Endothelial cell of umbilical vein (primary cell): ENCODE measurements at regions not wholly inside any gene's neighbourhood (a gene's known extent, or its start where the extent isn't known, plus 50 kb on each side); places are given as distances from the start of the nearest gene placed in this dataset.

Experiments used
- BruUV-seq: library from RNA; stranded (reverse); fragments of 400-500 nt; replicated peaks from 2 replicates; lab custom pipeline; 2021; lab: Mats Ljungman, UMichigan
- CTCF ChIA-PET: fragments of 300-600, 350-600 bp; sonication (Branson Sonifier 250); formaldehyde crosslinking; loops from one replicate; lab custom pipeline; 2021; ENCODE audit warnings: antibody characterized with exemption, inconsistent platforms; lab: Charles Lee
- POLR2A ChIA-PET: fragments of 300-600, 350-600 bp; sonication (Branson Sonifier 250); formaldehyde crosslinking; loops from one replicate; lab custom pipeline; 2021; ENCODE audit warnings: antibody characterized with exemption, inconsistent platforms; lab: Charles Lee
- DNase-seq: peaks from one replicate; pipeline ENCODE4 v3.0.0-alpha.2; 2011; ENCODE audit warnings: low read depth, low spot score
- FAIRE-seq: peaks from 2 replicates; lab custom pipeline; 2011; peaks lifted over from hg19 to GRCh38; lab: Jason Lieb, UNC
- H2AFZ ChIP-seq: 2 replicates; pipeline ENCODE4 v1.6.0; 2012; ENCODE audit warnings: low read depth, low read length, control low read depth, inconsistent platforms
- H3K27ac ChIP-seq: 2 replicates; pipeline ENCODE4 v1.5.1; 2011; ENCODE audit warnings: low read depth, mild to moderate bottlenecking, control low read depth, low read length, moderate library complexity; ENCODE audit not compliant: insufficient read depth
- H3K27me3 ChIP-seq, 2 experiments: 2 replicates each; pipeline versions ENCODE4 v1.6.0 to v1.6.1; 2011; ENCODE audit warnings: low read length in 2 of 2, mixed read lengths in 1 of 2; ENCODE audit not compliant: control insufficient read depth in 2 of 2, insufficient read depth in 2 of 2
- H3K36me3 ChIP-seq, 2 experiments: 2 replicates in 1 of 2; 3 replicates in 1 of 2; pipeline ENCODE4 v1.5.1; 2011; ENCODE audit warnings: low read length in 2 of 2, mild to moderate bottlenecking in 1 of 2, moderate library complexity in 1 of 2; ENCODE audit not compliant: control insufficient read depth in 2 of 2, insufficient read depth in 2 of 2; ENCODE audit errors: extremely low read depth in 1 of 2
- H3K4me1 ChIP-seq: 3 replicates; pipeline ENCODE4 v1.5.1; 2011; ENCODE audit warnings: mild to moderate bottlenecking, low read length; ENCODE audit not compliant: control insufficient read depth, insufficient read depth; ENCODE audit errors: extremely low read depth
- H3K4me2 ChIP-seq: 2 replicates; pipeline ENCODE4 v1.6.1; 2011; ENCODE audit warnings: low read length, control low read depth, mixed read lengths; ENCODE audit not compliant: insufficient read depth
- H3K4me3 ChIP-seq, 3 experiments: fragments of 200-600 bp in 1 of 3; sonication (generic), shearing (Covaris generic) in 1 of 3; replicated peaks in 1 of 3; 2 replicates each; pipeline ENCODE4 v1.5.1; 2011 to 2016; ENCODE audit warnings: control low read depth in 3 of 3, low read length in 3 of 3, mild to moderate bottlenecking in 2 of 3, inconsistent platforms in 1 of 3, low read depth in 1 of 3, moderate library complexity in 1 of 3; ENCODE audit not compliant: insufficient read depth in 1 of 3
- H3K79me2 ChIP-seq: 2 replicates; pipeline ENCODE4 v1.6.0; 2012; ENCODE audit warnings: low read length, inconsistent platforms; ENCODE audit not compliant: control insufficient read depth, insufficient read depth
- H3K9ac ChIP-seq: replicated peaks from 2 replicates; pipeline ENCODE3; 2011; ENCODE audit warnings: low read length, control low read depth; ENCODE audit not compliant: insufficient read depth; ENCODE audit errors: extremely low read depth
- H3K9me1 ChIP-seq: replicated peaks from 3 replicates; pipeline ENCODE4 v1.6.0; 2011; ENCODE audit warnings: mild to moderate bottlenecking, low read length; ENCODE audit not compliant: control insufficient read depth, insufficient read depth; ENCODE audit errors: extremely low read depth
- H3K9me3 ChIP-seq: replicated peaks from 2 replicates; pipeline ENCODE4 v1.5.1; 2012; ENCODE audit warnings: low read length, inconsistent platforms; ENCODE audit not compliant: control insufficient read depth, insufficient read depth
- H4K20me1 ChIP-seq: replicated peaks from 2 replicates; pipeline ENCODE3; 2011; ENCODE audit warnings: mild to moderate bottlenecking, low read length; ENCODE audit not compliant: control insufficient read depth, insufficient read depth; ENCODE audit errors: extremely low read depth
- CTCF ChIP-seq, 2 donors: IDR thresholded peaks; 1 replicate in 1 of 2; 2 replicates in 1 of 2; pipeline ENCODE4 v1.5.1; 2011; ENCODE audit warnings: low read length in 2 of 2, mild to moderate bottlenecking in 2 of 2, moderate library complexity in 2 of 2, control low read depth in 1 of 2, inconsistent platforms in 1 of 2, low read depth in 1 of 2; ENCODE audit not compliant: insufficient read depth in 1 of 2; ENCODE audit errors: extremely low read depth in 1 of 2
- EZH2 ChIP-seq: IDR thresholded peaks from 2 replicates; pipeline ENCODE4 v1.6.1; 2012; ENCODE audit warnings: borderline replicate concordance, low read depth, mild to moderate bottlenecking, moderate library complexity, low read length, inconsistent platforms; ENCODE audit not compliant: severe bottlenecking
- FOS ChIP-seq: IDR thresholded peaks from 2 replicates; pipeline ENCODE4 v1.6.1; 2011; ENCODE audit warnings: mild to moderate bottlenecking, low read length, moderate library complexity, borderline replicate concordance; ENCODE audit not compliant: insufficient read depth
- GATA2 ChIP-seq: IDR thresholded peaks from 2 replicates; pipeline ENCODE4 v1.7.0; 2011; ENCODE audit warnings: low read depth, mild to moderate bottlenecking, moderate library complexity, mixed read lengths, low read length; ENCODE audit not compliant: insufficient read length, insufficient read depth
- JUN ChIP-seq: IDR thresholded peaks from 2 replicates; pipeline ENCODE4 v1.6.1; 2011; ENCODE audit warnings: borderline replicate concordance, low read depth; ENCODE audit not compliant: insufficient read length, insufficient read depth
- MAX ChIP-seq: IDR thresholded peaks from 2 replicates; pipeline ENCODE4 v1.6.1; 2011; ENCODE audit not compliant: insufficient read depth, insufficient read length
- MYC ChIP-seq: IDR thresholded peaks from one replicate; pipeline ENCODE4 v1.6.1; 2011; ENCODE audit warnings: mild to moderate bottlenecking, low read depth, low read length
- POLR2A ChIP-seq: IDR thresholded peaks from 2 replicates; pipeline ENCODE4 v1.6.1; 2012; ENCODE audit warnings: low read depth, mild to moderate bottlenecking, control low read depth, low read length
- POLR2AphosphoS5 ChIP-seq: IDR thresholded peaks from 2 replicates; pipeline ENCODE4 v1.6.1; 2012; ENCODE audit warnings: low read depth, mild to moderate bottlenecking, control low read depth, low read length, moderate library complexity; ENCODE audit not compliant: insufficient read depth
- dilution Hi-C: fragments of 300-500 bp; cut with MboI; formaldehyde crosslinking; loops from one replicate; pipeline ENCODE4 v1.15.0; 2019; ENCODE audit warnings: low sequenced_read_pairs; ENCODE audit not compliant: extremely low pct_ligation_motif_present
- intact Hi-C: fragments of 100-400 bp; cut with micrococcal nuclease; formaldehyde crosslinking; loops from one replicate; pipeline ENCODE4 v1.10.0; 2022

- Histone ChIP-seq H3K79me2 (no peaks in the 10 kb centered on the region), H3K9me1 (no peaks in the 10 kb centered on the region), H3K4me1 (no peaks in the 10 kb centered on the region), H3K9me3 (no peaks in the 10 kb centered on the region), H3K4me2 (no peak overlapping the region), H2AFZ (no peak overlapping the region), H3K4me3 (no peak overlapping the region), H3K36me3 (no peaks in the 10 kb centered on the region), H3K27ac (no peak overlapping the region), H3K27me3 (no peaks in the 10 kb centered on the region), H3K9ac (no peak overlapping the region), H4K20me1 (no peaks in the 10 kb centered on the region)
- FAIRE-seq, result no peak
- dilution Hi-C loops (no loop called here), intact Hi-C loops (no loop called here)
- no TSS peak for BruUV-seq
- ChIA-PET POLR2A (no interaction called here), CTCF (no interaction called here)
- no peak for DNase-seq
- TF ChIP-seq CTCF (IDR thresholded peaks at IDR 0.05; ENCODE audit: extremely low read depth in 1 of 2, insufficient read depth in 1 of 2, low read depth in 1 of 2, low read length in 2 of 2) (no peak), POLR2A (no peak), GATA2 (no peak), MYC (no peak), EZH2 (no peak), JUN (no peak), POLR2AphosphoS5 (no peak), MAX (no peak), FOS (no peak)
Observed at GRCh38 chr2:118710481-118710880, 137.0 kb downstream of the EN1 start.
